ENCODE measurements at regions not wholly inside any gene's neighbourhood (a gene's known extent, or its start where the extent isn't known, plus 50 kb on each side); places are given as distances from the start of the nearest gene placed in this dataset.
A peak's percentile ranks its signal among the peaks of the same experiment; 100 is the strongest.

- DNase-seq: no peak
Observed at GRCh38 chr15:48058371-48058770, 62.4 kb upstream of the SLC24A5 start.

DNA sequence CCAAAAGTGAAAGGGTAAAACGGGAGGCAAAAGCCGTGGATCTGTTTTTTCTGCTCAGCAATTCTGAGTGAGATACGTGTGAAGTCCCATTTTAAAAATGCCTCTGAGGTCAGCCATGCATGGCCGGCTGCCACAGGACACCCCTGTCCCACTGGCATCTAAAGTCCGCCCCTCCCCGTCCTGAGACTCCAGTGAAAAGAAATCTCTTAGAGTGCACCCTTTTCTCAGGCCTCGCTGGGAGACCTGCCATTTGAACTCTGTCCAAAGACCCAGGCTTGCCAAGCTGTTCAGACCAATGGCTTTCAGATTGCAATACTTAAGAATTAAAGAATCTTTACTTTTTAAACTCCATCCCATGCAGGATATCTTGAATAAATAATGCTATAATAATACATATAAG is 61.0 kb upstream of the SLC24A5 start:
- peak; percentile 76 for DNase-seq

- no peak for DNase-seq
Observed at GRCh38 chr15:48060396-48060795, 60.4 kb upstream of the SLC24A5 start.

- no peak for DNase-seq
Observed at GRCh38 chr15:48061605-48062004, 59.2 kb upstream of the SLC24A5 start.

- no peak for DNase-seq
Observed at GRCh38 chr15:48062148-48062872, 58.5 kb upstream of the SLC24A5 start.

- no peak for DNase-seq
Observed at GRCh38 chr15:48063411-48063985, 57.3 kb upstream of the SLC24A5 start.

- no peak for DNase-seq
Observed at GRCh38 chr15:48064421-48064820, 56.4 kb upstream of the SLC24A5 start.

DNA sequence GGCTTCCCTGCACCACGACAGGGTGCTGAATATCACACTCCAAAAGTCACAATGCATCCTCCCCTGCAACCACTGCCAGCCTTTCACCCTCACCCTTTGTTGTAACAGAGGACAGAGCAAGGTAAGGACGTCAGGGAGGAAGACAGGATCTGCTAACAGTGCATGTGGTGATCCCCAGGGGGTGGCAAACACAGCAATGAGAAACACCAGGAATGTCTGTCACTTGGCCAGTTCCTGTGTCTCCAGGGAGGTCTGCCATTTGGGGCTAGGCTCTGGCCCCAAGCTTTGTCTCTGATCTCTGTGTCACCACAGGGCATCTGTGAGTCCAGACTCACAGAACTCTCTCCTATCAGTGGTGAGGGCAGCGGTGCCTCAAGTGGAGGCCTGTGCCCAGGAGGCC is 54.3 kb upstream of the SLC24A5 start:
- no peak for DNase-seq
